ENCODE measurements at regions not wholly inside any gene's neighbourhood (a gene's known extent, or its start where the extent isn't known, plus 50 kb on each side); places are given as distances from the start of the nearest gene placed in this dataset.

DNA sequence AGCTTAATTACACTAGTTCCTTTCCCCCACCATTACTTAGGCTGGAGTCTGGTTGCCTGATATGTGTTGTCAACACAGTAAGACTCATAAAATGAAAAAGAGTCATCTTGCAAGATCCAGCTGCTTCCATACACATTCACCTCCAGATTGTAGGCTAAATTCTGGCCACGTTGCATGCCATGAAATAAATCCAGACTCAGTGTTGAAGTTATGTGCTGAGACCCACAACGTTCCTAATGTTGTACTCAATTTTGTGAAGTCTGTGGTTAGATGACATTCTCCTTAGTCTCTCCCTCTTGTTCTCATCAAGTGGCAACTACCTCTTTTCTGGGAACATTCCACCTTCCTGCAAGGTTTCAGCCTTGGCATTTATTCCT is 212.3 kb downstream of the LMBRD1 start:
- H3K27me3 ChIP-seq (ENCODE audit: control insufficient read depth, insufficient read depth, low read length): no peaks in the 10 kb centered on the region
- TF ChIP-seq, protein P1, sequence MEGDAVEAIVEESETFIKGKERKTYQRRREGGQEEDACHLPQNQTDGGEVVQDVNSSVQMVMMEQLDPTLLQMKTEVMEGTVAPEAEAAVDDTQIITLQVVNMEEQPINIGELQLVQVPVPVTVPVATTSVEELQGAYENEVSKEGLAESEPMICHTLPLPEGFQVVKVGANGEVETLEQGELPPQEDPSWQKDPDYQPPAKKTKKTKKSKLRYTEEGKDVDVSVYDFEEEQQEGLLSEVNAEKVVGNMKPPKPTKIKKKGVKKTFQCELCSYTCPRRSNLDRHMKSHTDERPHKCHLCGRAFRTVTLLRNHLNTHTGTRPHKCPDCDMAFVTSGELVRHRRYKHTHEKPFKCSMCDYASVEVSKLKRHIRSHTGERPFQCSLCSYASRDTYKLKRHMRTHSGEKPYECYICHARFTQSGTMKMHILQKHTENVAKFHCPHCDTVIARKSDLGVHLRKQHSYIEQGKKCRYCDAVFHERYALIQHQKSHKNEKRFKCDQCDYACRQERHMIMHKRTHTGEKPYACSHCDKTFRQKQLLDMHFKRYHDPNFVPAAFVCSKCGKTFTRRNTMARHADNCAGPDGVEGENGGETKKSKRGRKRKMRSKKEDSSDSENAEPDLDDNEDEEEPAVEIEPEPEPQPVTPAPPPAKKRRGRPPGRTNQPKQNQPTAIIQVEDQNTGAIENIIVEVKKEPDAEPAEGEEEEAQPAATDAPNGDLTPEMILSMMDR (IDR thresholded peaks at IDR 0.05): no peak
- no peak overlapping the region for H3K4me3 ChIP-seq (ENCODE audit: low read depth, low read length)
- no peaks in the 10 kb centered on the region for H3K9me3 ChIP-seq (ENCODE audit: control insufficient read depth, low read length)
- no peak overlapping the region for H3K27ac ChIP-seq
- H3K9ac ChIP-seq: no peak overlapping the region
- H2AFZ ChIP-seq: no peak overlapping the region
- H3K79me2 ChIP-seq: no peaks in the 10 kb centered on the region
- H3K36me3 ChIP-seq (ENCODE audit: control insufficient read depth, insufficient read depth, low read length): no peaks in the 10 kb centered on the region
- no peaks in the 10 kb centered on the region for H3K4me1 ChIP-seq
- no peak overlapping the region for H3K4me2 ChIP-seq (ENCODE audit: low read length)

DNA sequence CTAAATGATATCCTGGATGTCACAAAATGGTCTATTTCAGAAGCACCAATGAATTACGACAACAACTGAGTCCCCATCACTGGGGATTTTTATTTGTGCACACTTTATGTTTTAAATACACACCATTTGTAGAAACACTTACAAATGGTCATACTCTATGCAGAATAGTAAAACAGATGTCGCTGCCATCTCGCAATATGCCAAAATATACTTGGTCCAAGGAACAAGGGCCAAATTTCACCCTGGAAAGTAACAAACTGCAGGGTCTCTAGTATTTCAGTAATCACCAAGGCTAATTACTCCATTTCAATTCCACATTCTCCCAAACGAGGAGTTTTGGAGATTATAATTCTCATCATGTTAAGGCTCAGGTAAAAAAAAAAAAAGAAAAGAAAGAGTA is 215.2 kb downstream of the LMBRD1 start:
- H3K4me3 ChIP-seq (ENCODE audit: low read depth, low read length): no peak overlapping the region
- H3K9me3 ChIP-seq (ENCODE audit: control insufficient read depth, low read length): no peaks in the 10 kb centered on the region
- no peaks in the 10 kb centered on the region for H3K36me3 ChIP-seq (ENCODE audit: control insufficient read depth, insufficient read depth, low read length)
- H2AFZ ChIP-seq: no peak overlapping the region
- H3K9ac ChIP-seq: no peak overlapping the region
- no peaks in the 10 kb centered on the region for H3K79me2 ChIP-seq
- no peak overlapping the region for H3K27ac ChIP-seq
- H3K4me1 ChIP-seq: no peaks in the 10 kb centered on the region
- H3K27me3 ChIP-seq (ENCODE audit: control insufficient read depth, insufficient read depth, low read length): no peaks in the 10 kb centered on the region
- no peak overlapping the region for H3K4me2 ChIP-seq (ENCODE audit: low read length)
- TF ChIP-seq, protein P1 (IDR thresholded peaks at IDR 0.05): no peak

DNA sequence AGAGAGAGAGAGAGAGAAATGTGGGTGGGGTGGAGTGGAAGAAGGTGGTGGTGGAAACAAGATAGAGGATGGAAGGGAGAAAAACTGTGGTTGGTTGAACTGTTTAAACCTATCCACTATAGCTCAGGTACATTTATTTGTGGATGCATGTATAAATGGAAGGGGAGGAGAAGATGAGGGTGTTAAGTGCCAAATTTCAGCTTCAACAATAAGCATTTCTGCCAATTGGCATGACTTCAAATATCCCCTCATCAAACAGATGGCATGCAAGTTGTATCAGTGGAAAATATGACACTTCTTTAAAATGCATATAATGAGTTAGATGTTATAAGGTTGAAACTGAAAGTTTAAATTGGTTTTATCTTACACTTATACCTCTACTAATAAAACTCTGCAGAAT is 216.1 kb downstream of the LMBRD1 start:
- TF ChIP-seq, protein P1 (IDR thresholded peaks at IDR 0.05): no peak
- H3K27me3 ChIP-seq (ENCODE audit: control insufficient read depth, insufficient read depth, low read length): no peaks in the 10 kb centered on the region

DNA sequence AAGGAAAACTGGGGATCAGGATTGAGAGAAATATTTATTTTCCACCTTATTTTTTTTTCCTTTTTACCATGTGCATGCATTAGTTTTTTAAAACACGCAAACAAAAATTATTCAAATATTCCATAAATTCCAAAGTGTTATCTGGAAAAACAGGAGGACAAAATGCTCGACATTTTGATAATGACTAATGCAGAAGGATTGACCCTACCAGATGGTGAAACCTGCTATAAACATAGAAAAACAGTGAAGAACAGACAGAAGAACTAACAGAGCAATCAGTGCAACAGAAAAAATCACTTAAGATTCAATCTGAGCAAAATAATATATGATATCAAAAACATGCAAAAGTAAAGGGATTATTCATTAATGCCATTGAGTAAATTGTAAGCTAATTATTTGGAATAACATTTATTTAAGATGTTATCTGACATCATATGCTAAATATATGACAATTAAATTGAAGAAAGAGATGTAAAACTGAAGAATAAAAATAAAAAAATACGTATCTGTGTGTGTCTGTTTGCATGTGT is 218.4 kb downstream of the LMBRD1 start:
- H3K79me2 ChIP-seq: no peaks in the 10 kb centered on the region
- H3K4me3 ChIP-seq (ENCODE audit: low read depth, low read length): no peak overlapping the region
- H3K36me3 ChIP-seq (ENCODE audit: control insufficient read depth, insufficient read depth, low read length): no peaks in the 10 kb centered on the region
- H3K9me3 ChIP-seq (ENCODE audit: control insufficient read depth, low read length): no peaks in the 10 kb centered on the region
- H3K4me2 ChIP-seq (ENCODE audit: low read length): no peak overlapping the region
- no peak overlapping the region for H3K9ac ChIP-seq
- no peak overlapping the region for H3K27ac ChIP-seq
- H2AFZ ChIP-seq: no peak overlapping the region
- no peaks in the 10 kb centered on the region for H3K4me1 ChIP-seq
- H3K27me3 ChIP-seq (ENCODE audit: control insufficient read depth, insufficient read depth, low read length): no peaks in the 10 kb centered on the region
- TF ChIP-seq, protein P1 (IDR thresholded peaks at IDR 0.05): no peak

More for the DNA sequence above, 216.1 kb downstream of the LMBRD1 start:
- Histone ChIP-seq H3K4me2 (ENCODE audit: low read length) (no peak overlapping the region), H2AFZ (no peak overlapping the region), H3K4me3 (ENCODE audit: low read depth, low read length) (no peak overlapping the region), H3K9me3 (ENCODE audit: control insufficient read depth, low read length) (no peaks in the 10 kb centered on the region), H3K9ac (no peak overlapping the region), H3K36me3 (ENCODE audit: control insufficient read depth, insufficient read depth, low read length) (no peaks in the 10 kb centered on the region), H3K4me1 (no peaks in the 10 kb centered on the region), H3K79me2 (no peaks in the 10 kb centered on the region), H3K27ac (no peak overlapping the region)

DNA sequence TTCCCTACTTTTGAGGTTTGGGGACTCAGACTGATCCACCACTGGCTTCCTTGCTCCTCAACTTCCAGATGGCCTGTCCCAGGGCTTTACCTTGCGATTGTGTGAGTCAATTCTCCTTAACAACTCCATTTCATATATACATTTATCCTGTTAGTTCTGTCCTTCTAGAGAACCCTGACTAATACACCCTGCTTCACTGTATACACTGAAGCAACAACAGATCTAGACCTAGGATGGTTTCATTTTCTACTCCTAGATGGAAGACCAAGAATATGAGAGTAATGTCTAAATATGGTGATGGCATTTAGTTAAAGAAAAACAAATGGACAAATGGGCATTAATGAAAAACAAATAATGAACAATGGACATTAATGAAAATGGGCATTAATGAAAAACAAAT is 225.6 kb downstream of the LMBRD1 start:
- TF ChIP-seq, protein P1 (IDR thresholded peaks at IDR 0.05): no peak
- H3K9ac ChIP-seq: no peak overlapping the region
- no peak overlapping the region for H2AFZ ChIP-seq

More for the DNA sequence above, 225.6 kb downstream of the LMBRD1 start:
- Histone ChIP-seq H3K79me2 (no peaks in the 10 kb centered on the region), H3K4me3 (ENCODE audit: low read depth, low read length) (no peak overlapping the region), H3K27ac (no peak overlapping the region), H3K36me3 (ENCODE audit: control insufficient read depth, insufficient read depth, low read length) (no peaks in the 10 kb centered on the region), H3K4me1 (no peaks in the 10 kb centered on the region), H3K27me3 (ENCODE audit: control insufficient read depth, insufficient read depth, low read length) (no peaks in the 10 kb centered on the region), H3K9me3 (ENCODE audit: control insufficient read depth, low read length) (no peaks in the 10 kb centered on the region), H3K4me2 (ENCODE audit: low read length) (no peak overlapping the region)
